CD4-positive, alpha-beta T cell treated with Interleukin-10 for 1 hour (primary cell): ENCODE measurements at regions not wholly inside any gene's neighbourhood (a gene's known extent, or its start where the extent isn't known, plus 50 kb on each side); places are given as distances from the start of the nearest gene placed in this dataset.

Source experiments
- DNase-seq: peaks from one replicate; pipeline ENCODE4 v3.0.0-alpha.2; 2020

- DNase-seq = no peak
Measured at GRCh38 chr13:32914686-32915085, 101.5 kb upstream of the KL start.

GRCh38 chr13:32917504-32917903 is 98.7 kb upstream of the KL start:
- DNase-seq = no peak

- DNase-seq = no peak
Measured at GRCh38 chr13:32923725-32924124, 92.5 kb upstream of the KL start.

GRCh38 chr13:32924886-32925285 is 91.3 kb upstream of the KL start:
- no peak for DNase-seq

GRCh38 chr13:32925506-32925905 is 90.7 kb upstream of the KL start:
- DNase-seq = no peak

- DNase-seq = no peak
Measured at GRCh38 chr13:32932376-32932775, 83.8 kb upstream of the KL start.

- no peak for DNase-seq
Measured at GRCh38 chr13:32936716-32937115, 79.5 kb upstream of the KL start.

- DNase-seq = no peak
Measured at GRCh38 chr13:32938314-32938713, 77.9 kb upstream of the KL start.

- no peak for DNase-seq
Measured at GRCh38 chr13:32938907-32939306, 77.3 kb upstream of the KL start.

GRCh38 chr13:32940601-32941000 is 75.6 kb upstream of the KL start:
- DNase-seq = no peak

- no peak for DNase-seq
Measured at GRCh38 chr13:32941368-32941767, 74.9 kb upstream of the KL start.

GRCh38 chr13:32946558-32946957 is 69.7 kb upstream of the KL start:
- no peak for DNase-seq

- DNase-seq = no peak
Measured at GRCh38 chr13:32947411-32948276, 68.6 kb upstream of the KL start.

GRCh38 chr13:32949820-32950219 is 66.4 kb upstream of the KL start:
- DNase-seq = no peak

- DNase-seq = no peak
Measured at GRCh38 chr13:32951580-32951979, 64.6 kb upstream of the KL start.

GRCh38 chr13:32955881-32956594 is 60.2 kb upstream of the KL start:
- no peak for DNase-seq

GRCh38 chr13:32956595-32956933 is 59.7 kb upstream of the KL start:
- DNase-seq = no peak

GRCh38 chr13:32960626-32961025 is 55.6 kb upstream of the KL start:
- no peak for DNase-seq

GRCh38 chr13:32961724-32962123 is 54.5 kb upstream of the KL start:
- no peak for DNase-seq

GRCh38 chr13:32962342-32962741 is 53.9 kb upstream of the KL start:
- no peak for DNase-seq

GRCh38 chr13:32964987-32965386 is 51.2 kb upstream of the KL start:
- no peak for DNase-seq
